Small intestine (tissue), 7 donors: ENCODE measurements at regions not wholly inside any gene's neighbourhood (a gene's known extent, or its start where the extent isn't known, plus 50 kb on each side); places are given as distances from the start of the nearest gene placed in this dataset.

Experiments used
- DNase-seq, 2 donors: peaks; one replicate each; pipeline versions ENCODE4 v3.0.0 to v3.0.0-alpha.2; 2013
- FAIRE-seq: peaks from 2 replicates; lab custom pipeline; 2012; peaks lifted over from hg19 to GRCh38; lab: Jason Lieb, UNC
- H3K27ac ChIP-seq, 3 donors: one replicate each; pipeline ENCODE4 v1.5.1; 2013; ENCODE audit warnings: low read length in 2 of 3, mild to moderate bottlenecking in 2 of 3, control low read depth in 1 of 3, inconsistent platforms in 1 of 3, low read depth in 1 of 3, moderate library complexity in 1 of 3
- H3K27me3 ChIP-seq, 3 donors: one replicate each; pipeline ENCODE4 v1.6.1; 2013; ENCODE audit warnings: low read length in 3 of 3, inconsistent platforms in 1 of 3; ENCODE audit not compliant: control insufficient read depth in 3 of 3, insufficient read depth in 3 of 3
- H3K36me3 ChIP-seq, 3 donors: one replicate each; pipeline ENCODE4 v1.6.1; 2013; ENCODE audit warnings: low read length in 3 of 3, inconsistent platforms in 1 of 3, low read depth in 1 of 3, mild to moderate bottlenecking in 1 of 3, moderate library complexity in 1 of 3; ENCODE audit not compliant: control insufficient read depth in 3 of 3, insufficient read depth in 2 of 3
- H3K4me1 ChIP-seq, 3 donors: one replicate each; pipeline ENCODE4 v1.6.1; 2013; ENCODE audit warnings: low read length in 2 of 3, inconsistent platforms in 1 of 3, low read depth in 1 of 3, mild to moderate bottlenecking in 1 of 3, moderate library complexity in 1 of 3; ENCODE audit not compliant: control insufficient read depth in 3 of 3, insufficient read depth in 2 of 3
- H3K4me3 ChIP-seq, 3 donors: one replicate each; pipeline ENCODE4 v1.5.1; 2013; ENCODE audit warnings: low read length in 3 of 3, control low read depth in 1 of 3, inconsistent platforms in 1 of 3, low read depth in 1 of 3, mild to moderate bottlenecking in 1 of 3, moderate library complexity in 1 of 3
- H3K9me3 ChIP-seq, 2 donors: one replicate each; pipeline ENCODE4 v1.6.1; 2013; ENCODE audit warnings: low read depth in 1 of 2, low read length in 1 of 2; ENCODE audit not compliant: control insufficient read depth in 2 of 2, insufficient read depth in 1 of 2
- WGBS, 3 donors: extraction: QIAGEN DNeasy Blood & Tissue Kit; methylation state at CpG; one replicate each; pipeline ENCODE4 v1.1.7; 2013; 5-methylcytosine and 5-hydroxymethylcytosine counted together
- donor health status: healthy with polysubstance abuse.
- donor health status: control.
- donor health status: control.
- donor health status: Bipolar disorder and iron deficiency.
- donor health status: healthy.

GRCh38 chr15:100760357-100760903 lies 119.2 kb upstream of the ALDH1A3 start:
- 35 to 71% (median 43%) methylated on average over 6 of the region's 6 CpGs for WGBS, 3 donors
- no peak for DNase-seq
- H3K27ac ChIP-seq: peak overlapping the region in 1 of 3 donors; percentile 53

GRCh38 chr15:100761290-100761935 lies 118.2 kb upstream of the ALDH1A3 start:
- Histone ChIP-seq H3K27ac (no peak overlapping the region), H3K36me3 (no peaks in the 10 kb centered on the region), H3K27me3 (peaks cover 0 to 10% (median 0%) of the 10 kb centered on the region in 3 donors), H3K4me1 (no peaks in the 10 kb centered on the region), H3K4me3 (no peak overlapping the region), H3K9me3 (no peaks in the 10 kb centered on the region)
- 71 to 80% (median 76%) methylated on average over 13 of the region's 13 CpGs for WGBS, 3 donors
- no peak for FAIRE-seq
- no peak for DNase-seq

More at GRCh38 chr15:100760357-100760903, 119.2 kb upstream of the ALDH1A3 start:
- Histone ChIP-seq H3K4me3 (no peak overlapping the region), H3K36me3 (no peaks in the 10 kb centered on the region), H3K9me3 (no peaks in the 10 kb centered on the region), H3K4me1 (no peaks in the 10 kb centered on the region), H3K27me3 (peaks cover 0 to 10% (median 0%) of the 10 kb centered on the region in 3 donors)
- no peak for FAIRE-seq

DNA sequence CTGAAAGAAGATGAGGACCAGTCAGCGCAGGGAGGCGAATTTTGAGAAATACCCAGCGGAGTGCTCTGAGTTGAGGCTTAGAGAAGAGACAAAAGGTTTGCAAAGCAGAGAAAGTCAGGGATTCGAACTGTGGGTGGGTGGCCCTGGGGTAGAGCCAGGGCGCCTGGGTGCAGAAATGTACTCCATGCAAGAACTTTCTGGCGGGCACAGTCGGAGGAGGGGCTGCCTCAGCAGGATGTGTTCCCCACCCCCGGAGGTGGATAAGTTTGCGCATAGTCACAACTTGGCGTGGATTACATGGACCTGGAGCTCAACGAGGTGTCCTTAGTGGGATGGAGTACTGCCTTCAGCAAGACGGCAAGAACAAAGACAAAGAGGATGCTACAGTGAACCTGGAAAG lies 117.3 kb upstream of the ALDH1A3 start:
- WGBS, 3 donors: 78 to 83% (median 81%) methylated on average over 12 of the region's 12 CpGs
- FAIRE-seq: no peak
- H3K9me3 ChIP-seq: no peaks in the 10 kb centered on the region

GRCh38 chr15:100762913-100763834 lies 116.5 kb upstream of the ALDH1A3 start:
- Histone ChIP-seq H3K36me3 (no peaks in the 10 kb centered on the region), H3K27ac (no peak overlapping the region), H3K4me3 (no peak overlapping the region), H3K27me3 (peaks cover 0 to 10% (median 0%) of the 10 kb centered on the region in 3 donors), H3K9me3 (no peaks in the 10 kb centered on the region), H3K4me1 (no peaks in the 10 kb centered on the region)
- DNase-seq: no peak
- FAIRE-seq: no peak
- WGBS, 3 donors: 60 to 77% (median 71%) methylated on average over 10 of the region's 10 CpGs

More for the DNA sequence above, 117.3 kb upstream of the ALDH1A3 start:
- Histone ChIP-seq H3K4me1 (no peaks in the 10 kb centered on the region), H3K36me3 (no peaks in the 10 kb centered on the region), H3K4me3 (no peak overlapping the region), H3K27me3 (peaks cover 0 to 10% (median 0%) of the 10 kb centered on the region in 3 donors), H3K27ac (no peak overlapping the region)
- DNase-seq: no peak

GRCh38 chr15:100763835-100764750 lies 115.5 kb upstream of the ALDH1A3 start:
- DNase-seq: no peak

DNA sequence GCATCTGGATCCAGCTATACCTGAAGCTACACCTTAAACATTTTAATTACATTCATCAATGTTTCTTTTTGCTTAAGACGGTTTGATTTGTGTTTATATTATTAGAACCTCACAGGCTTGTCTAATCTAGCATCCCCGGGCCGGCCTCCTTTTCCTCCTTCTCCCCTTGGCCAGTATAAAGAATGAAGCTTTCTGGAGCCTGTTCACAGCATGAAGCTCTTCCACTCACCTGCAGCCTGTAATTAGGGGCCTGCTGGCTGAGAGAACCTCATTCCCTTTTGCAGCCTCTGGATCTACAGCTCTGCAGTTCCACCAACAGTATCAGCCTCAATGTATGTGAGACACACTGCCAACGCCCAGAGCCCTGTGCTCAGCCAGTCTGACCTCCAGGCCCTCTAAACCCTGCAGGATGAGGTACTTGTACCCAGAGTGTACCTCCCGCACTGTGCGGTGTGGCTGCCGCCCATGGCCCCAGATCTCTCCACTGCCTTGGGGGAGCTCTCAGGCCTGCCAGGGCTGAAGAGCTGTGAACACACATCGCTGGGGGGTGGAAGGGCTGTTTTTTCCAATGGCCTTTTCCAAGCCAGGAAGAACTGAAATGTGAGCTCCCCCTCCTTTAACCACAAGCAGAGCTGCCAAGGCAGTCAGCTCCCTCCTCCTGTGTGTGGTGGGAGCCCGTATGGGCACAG lies 114.7 kb upstream of the ALDH1A3 start:
- no peaks in the 10 kb centered on the region for H3K9me3 ChIP-seq
- 74 to 82% (median 80%) methylated on average over 9 of the region's 9 CpGs for WGBS, 3 donors
- no peak overlapping the region for H3K4me3 ChIP-seq
- DNase-seq (no peak), FAIRE-seq (no peak)
- no peaks in the 10 kb centered on the region for H3K4me1 ChIP-seq
- H3K27ac ChIP-seq: no peak overlapping the region
- H3K36me3 ChIP-seq: no peaks in the 10 kb centered on the region
- peaks cover 0 to 3% (median 0%) of the 10 kb centered on the region in 3 donors for H3K27me3 ChIP-seq

More at GRCh38 chr15:100763835-100764750, 115.5 kb upstream of the ALDH1A3 start:
- H3K4me3 ChIP-seq: no peak overlapping the region
- peaks cover 0 to 9% (median 0%) of the 10 kb centered on the region in 3 donors for H3K27me3 ChIP-seq
- no peaks in the 10 kb centered on the region for H3K36me3 ChIP-seq
- WGBS, 3 donors: 82 to 84% (median 82%) methylated on average over 20 of the region's 20 CpGs
- H3K9me3 ChIP-seq: no peaks in the 10 kb centered on the region
- H3K4me1 ChIP-seq: no peaks in the 10 kb centered on the region
- no peak overlapping the region for H3K27ac ChIP-seq
- no peak for FAIRE-seq

GRCh38 chr15:100765467-100766241 lies 114.0 kb upstream of the ALDH1A3 start:
- no peaks in the 10 kb centered on the region for H3K36me3 ChIP-seq
- no peak overlapping the region for H3K27ac ChIP-seq
- WGBS, 3 donors: 77 to 83% (median 79%) methylated on average over 24 of the region's 24 CpGs
- no peak overlapping the region for H3K4me3 ChIP-seq
- no peaks in the 10 kb centered on the region for H3K4me1 ChIP-seq
- H3K27me3 ChIP-seq: no peaks in the 10 kb centered on the region
- FAIRE-seq (no peak), DNase-seq (no peak)
- H3K9me3 ChIP-seq: no peaks in the 10 kb centered on the region
